C4-2B (cell line): ENCODE measurements at regions not wholly inside any gene's neighbourhood (a gene's known extent, or its start where the extent isn't known, plus 50 kb on each side); places are given as distances from the start of the nearest gene placed in this dataset.

Experiments used
- CTCF ChIP-seq: fragments of 450-650 bp; conservative IDR thresholded peaks from 2 replicates; pipeline ENCODE4 v1.5.1; 2017; ENCODE audit warnings: mild to moderate bottlenecking
- ZFX ChIP-seq: fragments of 450-650 bp; IDR thresholded peaks from 2 replicates; pipeline ENCODE4 v1.6.1; 2017

GRCh38 chr13:50561739-50562138, 281.8 kb downstream of the DLEU7 start:
- TF ChIP-seq CTCF (no peak), ZFX (no peak)
